ENCODE measurements at regions not wholly inside any gene's neighbourhood (a gene's known extent, or its start where the extent isn't known, plus 50 kb on each side); places are given as distances from the start of the nearest gene placed in this dataset.

GRCh38 chr17:34054495-34054894, 200.6 kb upstream of the CCL2 start:
- H3K9ac ChIP-seq (ENCODE audit: insufficient read depth in 1 of 2, low read length in 2 of 2), result no peak overlapping the region
- no peaks in the 10 kb centered on the region for H3K36me3 ChIP-seq (ENCODE audit: control insufficient read depth in 4 of 4, insufficient read depth in 4 of 4, low read length in 4 of 4)
- no peak overlapping the region for H3K27ac ChIP-seq (ENCODE audit: low read depth in 1 of 2, low read length in 1 of 2)
- H3K4me3 ChIP-seq, result no peak overlapping the region
- no peaks in the 10 kb centered on the region for H3K4me1 ChIP-seq (ENCODE audit: control insufficient read depth in 5 of 5, insufficient read depth in 5 of 5, low read length in 5 of 5)
- 82 to 84% methylated on average over 1 of the region's 1 CpG for WGBS, 2 donors
- DNase-seq, result no peak
- TF ChIP-seq, protein P1, sequence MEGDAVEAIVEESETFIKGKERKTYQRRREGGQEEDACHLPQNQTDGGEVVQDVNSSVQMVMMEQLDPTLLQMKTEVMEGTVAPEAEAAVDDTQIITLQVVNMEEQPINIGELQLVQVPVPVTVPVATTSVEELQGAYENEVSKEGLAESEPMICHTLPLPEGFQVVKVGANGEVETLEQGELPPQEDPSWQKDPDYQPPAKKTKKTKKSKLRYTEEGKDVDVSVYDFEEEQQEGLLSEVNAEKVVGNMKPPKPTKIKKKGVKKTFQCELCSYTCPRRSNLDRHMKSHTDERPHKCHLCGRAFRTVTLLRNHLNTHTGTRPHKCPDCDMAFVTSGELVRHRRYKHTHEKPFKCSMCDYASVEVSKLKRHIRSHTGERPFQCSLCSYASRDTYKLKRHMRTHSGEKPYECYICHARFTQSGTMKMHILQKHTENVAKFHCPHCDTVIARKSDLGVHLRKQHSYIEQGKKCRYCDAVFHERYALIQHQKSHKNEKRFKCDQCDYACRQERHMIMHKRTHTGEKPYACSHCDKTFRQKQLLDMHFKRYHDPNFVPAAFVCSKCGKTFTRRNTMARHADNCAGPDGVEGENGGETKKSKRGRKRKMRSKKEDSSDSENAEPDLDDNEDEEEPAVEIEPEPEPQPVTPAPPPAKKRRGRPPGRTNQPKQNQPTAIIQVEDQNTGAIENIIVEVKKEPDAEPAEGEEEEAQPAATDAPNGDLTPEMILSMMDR (IDR thresholded peaks at IDR 0.05; ENCODE audit: control extremely low read depth, extremely low read depth), result no peak
- peaks cover 0 to 4% (median 1%) of the 10 kb centered on the region in 4 donors for H3K9me3 ChIP-seq (ENCODE audit: control insufficient read depth in 4 of 4, insufficient read depth in 3 of 4, low read length in 3 of 4)
- peaks cover 0 to 18% (median 4%) of the 10 kb centered on the region in 3 donors for H3K27me3 ChIP-seq (ENCODE audit: control insufficient read depth in 3 of 3, insufficient read depth in 3 of 3, low read length in 2 of 3)
- ATAC-seq (ENCODE audit: insufficient read depth, low FRiP score), result no peak

GRCh38 chr17:34055606-34056005, 199.5 kb upstream of the CCL2 start:
- peaks cover 0 to 14% (median 4%) of the 10 kb centered on the region in 3 donors for H3K27me3 ChIP-seq (ENCODE audit: control insufficient read depth in 3 of 3, insufficient read depth in 3 of 3, low read length in 2 of 3)
- no peak overlapping the region for H3K9ac ChIP-seq (ENCODE audit: insufficient read depth in 1 of 2, low read length in 2 of 2)
- H3K9me3 ChIP-seq (ENCODE audit: control insufficient read depth in 4 of 4, insufficient read depth in 3 of 4, low read length in 3 of 4), result peaks cover 0 to 6% (median 1%) of the 10 kb centered on the region in 4 donors
- 48 to 57% methylated on average over 3 of the region's 3 CpGs for WGBS, 2 donors
- no peak for ATAC-seq (ENCODE audit: insufficient read depth, low FRiP score)
- TF ChIP-seq, protein P1 (IDR thresholded peaks at IDR 0.05; ENCODE audit: control extremely low read depth, extremely low read depth), result no peak
- no peaks in the 10 kb centered on the region for H3K36me3 ChIP-seq (ENCODE audit: control insufficient read depth in 4 of 4, insufficient read depth in 4 of 4, low read length in 4 of 4)
- no peak overlapping the region for H3K27ac ChIP-seq (ENCODE audit: low read depth in 1 of 2, low read length in 1 of 2)
- no peak for DNase-seq
- H3K4me1 ChIP-seq (ENCODE audit: control insufficient read depth in 5 of 5, insufficient read depth in 5 of 5, low read length in 5 of 5), result no peaks in the 10 kb centered on the region
- H3K4me3 ChIP-seq, result no peak overlapping the region

GRCh38 chr17:34059423-34060220, 195.5 kb upstream of the CCL2 start:
- H3K27ac ChIP-seq (ENCODE audit: low read depth in 1 of 2, low read length in 1 of 2), result no peak overlapping the region
- no peak for DNase-seq
- H3K9ac ChIP-seq (ENCODE audit: insufficient read depth in 1 of 2, low read length in 2 of 2), result no peak overlapping the region
- H3K4me3 ChIP-seq, result no peak overlapping the region
- peaks cover 0 to 3% (median under 1%) of the 10 kb centered on the region in 3 donors for H3K27me3 ChIP-seq (ENCODE audit: control insufficient read depth in 3 of 3, insufficient read depth in 3 of 3, low read length in 2 of 3)
- WGBS, 2 donors, result 94% methylated on average over 10 of the region's 10 CpGs
- H3K36me3 ChIP-seq (ENCODE audit: control insufficient read depth in 4 of 4, insufficient read depth in 4 of 4, low read length in 4 of 4), result no peaks in the 10 kb centered on the region
- H3K4me1 ChIP-seq (ENCODE audit: control insufficient read depth in 5 of 5, insufficient read depth in 5 of 5, low read length in 5 of 5), result no peaks in the 10 kb centered on the region
- H3K9me3 ChIP-seq (ENCODE audit: control insufficient read depth in 4 of 4, insufficient read depth in 3 of 4, low read length in 3 of 4), result peaks cover 0 to 6% (median 1%) of the 10 kb centered on the region in 4 donors
- ATAC-seq (ENCODE audit: insufficient read depth, low FRiP score), result no peak
- TF ChIP-seq, protein P1 (IDR thresholded peaks at IDR 0.05; ENCODE audit: control extremely low read depth, extremely low read depth), result no peak

All from lung (tissue), 11 donors.